OCI-LY7 (cell line): ENCODE measurements at regions not wholly inside any gene's neighbourhood (a gene's known extent, or its start where the extent isn't known, plus 50 kb on each side); places are given as distances from the start of the nearest gene placed in this dataset.

Experiments used
- BruUV-seq: library from RNA; stranded (reverse); fragments of 400-500 nt; replicated peaks from 2 replicates; lab custom pipeline; 2021; lab: Mats Ljungman, UMichigan
- CTCF ChIA-PET: fragments of 300-600 bp; sonication (Branson Sonifier 250); formaldehyde crosslinking; loops from one replicate; lab custom pipeline; 2022; ENCODE audit warnings: antibody characterized with exemption; ENCODE audit not compliant: unreplicated experiment; lab: Charles Lee
- POLR2A ChIA-PET: fragments of 300-600 bp; sonication (Branson Sonifier 250); formaldehyde crosslinking; loops from one replicate; lab custom pipeline; 2022; ENCODE audit warnings: antibody characterized with exemption; lab: Charles Lee
- DNase-seq: peaks from one replicate; pipeline ENCODE4 v3.0.0-alpha.2; 2015; ENCODE audit warnings: low spot score
- H2AFZ ChIP-seq: fragments of 200-600 bp; sonication (generic), shearing (Covaris generic); 2 replicates; pipeline ENCODE4 v1.6.1; 2014; ENCODE audit warnings: mild to moderate bottlenecking, antibody characterized with exemption, low read length, moderate library complexity
- H3K27ac ChIP-seq: fragments of 200-600 bp; sonication (generic); 2 replicates; pipeline ENCODE4 v1.5.1; 2014; ENCODE audit warnings: mixed run types, low read depth, mild to moderate bottlenecking, moderate library complexity, low read length, inconsistent platforms; ENCODE audit not compliant: poor library complexity, severe bottlenecking
- H3K36me3 ChIP-seq: fragments of 200-600 bp; sonication (generic); 2 replicates; pipeline ENCODE4 v1.6.1; 2014; ENCODE audit warnings: mild to moderate bottlenecking, antibody characterized with exemption, low read length, moderate library complexity, mixed read lengths; ENCODE audit not compliant: insufficient read depth
- H3K4me1 ChIP-seq: fragments of 200-600 bp; sonication (generic); 2 replicates; pipeline ENCODE4 v1.5.1; 2014; ENCODE audit warnings: mild to moderate bottlenecking, low read length; ENCODE audit not compliant: insufficient read depth, poor library complexity, severe bottlenecking
- H3K4me2 ChIP-seq: fragments of 200-600 bp; sonication (generic); 2 replicates; pipeline ENCODE4 v1.6.1; 2014; ENCODE audit warnings: mild to moderate bottlenecking, low read length
- H3K4me3 ChIP-seq: fragments of 200-600 bp; sonication (generic); 2 replicates; pipeline ENCODE4 v1.5.1; 2014; ENCODE audit warnings: mild to moderate bottlenecking, low read depth, low read length; ENCODE audit not compliant: poor library complexity, severe bottlenecking
- H3K79me2 ChIP-seq: fragments of 200-600 bp; sonication (generic); 2 replicates; pipeline ENCODE4 v1.6.1; 2016; ENCODE audit warnings: low read depth, mild to moderate bottlenecking, low read length, moderate library complexity, mixed read lengths; ENCODE audit not compliant: insufficient read depth
- H3K9me2 ChIP-seq: fragments of 200-600 bp; sonication (generic); 2 replicates; pipeline ENCODE4 v1.6.1; 2016; ENCODE audit warnings: mild to moderate bottlenecking, low read length, mixed read lengths; ENCODE audit not compliant: insufficient read depth
- H3K9me3 ChIP-seq: fragments of 200-600 bp; sonication (generic); 2 replicates; pipeline ENCODE4 v1.6.1; 2014; ENCODE audit warnings: mild to moderate bottlenecking, mixed run types, low read length, mixed read lengths
- H4K20me1 ChIP-seq: fragments of 200-600 bp; sonication (generic); 2 replicates; pipeline ENCODE4 v1.6.1; 2014; ENCODE audit warnings: mild to moderate bottlenecking, antibody characterized with exemption, low read length, moderate library complexity, mixed read lengths; ENCODE audit not compliant: insufficient read depth
- CTCF ChIP-seq: fragments of 200-600 bp; sonication (generic); conservative IDR thresholded peaks from 2 replicates; pipeline ENCODE4 v1.5.1; 2014; ENCODE audit warnings: mild to moderate bottlenecking, antibody characterized with exemption, low read length, moderate library complexity, mixed read lengths
- EZH2phosphoT487 ChIP-seq: fragments of 200-600 bp; sonication (generic); IDR thresholded peaks from 2 replicates; pipeline ENCODE4 v1.6.1; 2018; ENCODE audit warnings: low read depth, borderline replicate concordance, mild to moderate bottlenecking, mixed run types, antibody characterized with exemption, low read length, moderate library complexity, mixed read lengths
- intact Hi-C: fragments of 100-400 bp; cut with micrococcal nuclease; formaldehyde crosslinking; loops from one replicate; pipeline ENCODE4 v1.10.0; 2022; ENCODE audit not compliant: unreplicated experiment

GRCh38 chr11:13098616-13099289 lies 89.6 kb downstream of the RASSF10 start:
- DNase-seq: no peak
- ChIA-PET POLR2A (no interaction called here), CTCF (no interaction called here)
- Histone ChIP-seq H3K4me1 (no peaks in the 10 kb centered on the region), H4K20me1 (no peaks in the 10 kb centered on the region), H3K36me3 (no peaks in the 10 kb centered on the region), H3K4me3 (no peak overlapping the region), H3K4me2 (no peak overlapping the region), H3K9me3 (no peaks in the 10 kb centered on the region), H3K27ac (no peak overlapping the region), H2AFZ (no peak overlapping the region), H3K79me2 (no peaks in the 10 kb centered on the region), H3K9me2 (no peaks in the 10 kb centered on the region)
- no peak for TF ChIP-seq CTCF
- intact Hi-C loops: no loop called here
- BruUV-seq: no TSS peak

- POLR2A ChIA-PET: no interaction called here
- BruUV-seq: no TSS peak
- Histone ChIP-seq H4K20me1 (no peaks in the 10 kb centered on the region), H3K79me2 (no peaks in the 10 kb centered on the region), H3K27ac (no peak overlapping the region), H3K36me3 (no peaks in the 10 kb centered on the region), H3K9me2 (no peaks in the 10 kb centered on the region), H2AFZ (no peak overlapping the region), H3K4me1 (no peaks in the 10 kb centered on the region), H3K9me3 (no peaks in the 10 kb centered on the region), H3K4me3 (no peak overlapping the region), H3K4me2 (no peak overlapping the region)
- TF ChIP-seq EZH2phosphoT487 (no peak), CTCF (no peak)
- intact Hi-C loops: no loop called here
- no peak for DNase-seq
- CTCF ChIA-PET: no interaction called here
These were observed 92.8 kb downstream of the RASSF10 start for GRCh38 chr11:13101644-13102512.

- DNase-seq: no peak
- no TSS peak for BruUV-seq
- Histone ChIP-seq H3K79me2 (no peaks in the 10 kb centered on the region), H4K20me1 (no peaks in the 10 kb centered on the region), H3K9me3 (no peaks in the 10 kb centered on the region), H3K9me2 (no peaks in the 10 kb centered on the region), H2AFZ (no peak overlapping the region), H3K4me3 (no peak overlapping the region), H3K36me3 (no peaks in the 10 kb centered on the region), H3K4me1 (no peaks in the 10 kb centered on the region), H3K4me2 (no peak overlapping the region), H3K27ac (no peak overlapping the region)
- POLR2A ChIA-PET: no interaction called here
- no peak for TF ChIP-seq EZH2phosphoT487
- TF ChIP-seq CTCF: no peak
- CTCF ChIA-PET: no interaction called here
- intact Hi-C loops: no loop called here
These were observed 93.4 kb downstream of the RASSF10 start for GRCh38 chr11:13102513-13102840.
